NB4 (cell line): ENCODE measurements at regions not wholly inside any gene's neighbourhood (a gene's known extent, or its start where the extent isn't known, plus 50 kb on each side); places are given as distances from the start of the nearest gene placed in this dataset.

Experiments used
- DNase-seq: peaks from one replicate; pipeline ENCODE4 v3.0.0; 2010; ENCODE audit warnings: low read depth
- H3K4me3 ChIP-seq: one replicate; pipeline ENCODE4 v1.5.1; 2011; ENCODE audit warnings: mild to moderate bottlenecking, low read depth, low read length, moderate library complexity
- MYC ChIP-seq: IDR thresholded peaks from 2 replicates; pipeline ENCODE4 v1.6.1; 2011; ENCODE audit warnings: low read depth, low read length
- POLR2A ChIP-seq: IDR thresholded peaks from 2 replicates; pipeline ENCODE4 v1.6.1; 2011; ENCODE audit warnings: mild to moderate bottlenecking; ENCODE audit not compliant: insufficient read length; ENCODE audit errors: extremely low read depth
- TF ChIP-seq, protein P1 (sequence below): IDR thresholded peaks from 2 replicates; pipeline ENCODE4 v1.6.1; 2011; ENCODE audit warnings: low read depth, low read length
- TF ChIP-seq, protein P2 (sequence below): IDR thresholded peaks from one replicate; pipeline ENCODE4 v1.5.1; 2012; ENCODE audit warnings: low read depth, low read length

DNA sequence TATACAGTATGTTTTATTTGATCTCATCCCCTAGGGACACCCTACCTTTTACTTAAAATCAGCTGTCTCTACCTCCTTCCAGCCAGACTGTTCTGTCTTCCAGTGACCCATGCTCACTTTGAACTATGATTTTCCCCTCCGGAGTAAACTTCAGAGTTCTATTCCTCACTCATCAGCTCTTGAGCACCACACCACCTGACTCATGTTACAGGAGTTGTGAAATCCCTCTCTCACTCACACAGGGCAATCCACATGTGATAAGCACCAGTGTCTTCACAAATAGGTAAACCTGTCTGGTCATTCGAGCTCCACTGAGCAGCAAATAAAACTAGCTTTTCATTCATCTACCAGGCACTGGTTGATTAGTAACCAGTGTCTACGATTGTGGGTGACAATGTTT is 177.3 kb upstream of the BMP4 start:
- H3K4me3 ChIP-seq, result no peak overlapping the region
- TF ChIP-seq, protein P1, sequence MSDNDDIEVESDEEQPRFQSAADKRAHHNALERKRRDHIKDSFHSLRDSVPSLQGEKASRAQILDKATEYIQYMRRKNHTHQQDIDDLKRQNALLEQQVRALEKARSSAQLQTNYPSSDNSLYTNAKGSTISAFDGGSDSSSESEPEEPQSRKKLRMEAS, result no peak
- TF ChIP-seq MYC, result no peak
- TF ChIP-seq POLR2A, result no peak
- TF ChIP-seq, protein P2, sequence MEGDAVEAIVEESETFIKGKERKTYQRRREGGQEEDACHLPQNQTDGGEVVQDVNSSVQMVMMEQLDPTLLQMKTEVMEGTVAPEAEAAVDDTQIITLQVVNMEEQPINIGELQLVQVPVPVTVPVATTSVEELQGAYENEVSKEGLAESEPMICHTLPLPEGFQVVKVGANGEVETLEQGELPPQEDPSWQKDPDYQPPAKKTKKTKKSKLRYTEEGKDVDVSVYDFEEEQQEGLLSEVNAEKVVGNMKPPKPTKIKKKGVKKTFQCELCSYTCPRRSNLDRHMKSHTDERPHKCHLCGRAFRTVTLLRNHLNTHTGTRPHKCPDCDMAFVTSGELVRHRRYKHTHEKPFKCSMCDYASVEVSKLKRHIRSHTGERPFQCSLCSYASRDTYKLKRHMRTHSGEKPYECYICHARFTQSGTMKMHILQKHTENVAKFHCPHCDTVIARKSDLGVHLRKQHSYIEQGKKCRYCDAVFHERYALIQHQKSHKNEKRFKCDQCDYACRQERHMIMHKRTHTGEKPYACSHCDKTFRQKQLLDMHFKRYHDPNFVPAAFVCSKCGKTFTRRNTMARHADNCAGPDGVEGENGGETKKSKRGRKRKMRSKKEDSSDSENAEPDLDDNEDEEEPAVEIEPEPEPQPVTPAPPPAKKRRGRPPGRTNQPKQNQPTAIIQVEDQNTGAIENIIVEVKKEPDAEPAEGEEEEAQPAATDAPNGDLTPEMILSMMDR, result no peak

DNA sequence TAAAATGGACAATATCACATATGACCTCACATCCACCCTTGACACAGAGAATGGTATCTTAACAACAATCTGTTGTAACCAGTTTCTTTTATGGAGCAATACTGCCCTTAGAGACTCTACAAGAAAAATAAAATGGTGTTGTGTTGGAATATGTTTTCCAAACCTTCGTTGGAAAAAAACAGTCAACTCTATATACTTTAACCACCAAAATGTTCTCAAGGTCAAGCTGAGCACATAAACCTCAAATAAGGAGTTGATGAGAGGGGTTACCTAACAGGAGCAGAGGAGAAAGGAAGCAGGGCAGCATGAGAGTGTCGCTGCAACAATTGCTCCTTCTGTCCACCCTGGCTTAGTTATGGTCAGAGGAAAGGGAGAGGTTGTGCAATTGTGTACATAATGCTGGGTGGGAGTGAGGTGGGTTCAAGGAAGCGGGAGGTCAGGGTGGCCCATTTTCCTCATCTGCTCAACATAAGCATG is 179.2 kb upstream of the BMP4 start:
- no peak for DNase-seq
- TF ChIP-seq, protein P1, result no peak

More for the DNA sequence above, 177.3 kb upstream of the BMP4 start:
- DNase-seq, result peak; percentile 1

DNA sequence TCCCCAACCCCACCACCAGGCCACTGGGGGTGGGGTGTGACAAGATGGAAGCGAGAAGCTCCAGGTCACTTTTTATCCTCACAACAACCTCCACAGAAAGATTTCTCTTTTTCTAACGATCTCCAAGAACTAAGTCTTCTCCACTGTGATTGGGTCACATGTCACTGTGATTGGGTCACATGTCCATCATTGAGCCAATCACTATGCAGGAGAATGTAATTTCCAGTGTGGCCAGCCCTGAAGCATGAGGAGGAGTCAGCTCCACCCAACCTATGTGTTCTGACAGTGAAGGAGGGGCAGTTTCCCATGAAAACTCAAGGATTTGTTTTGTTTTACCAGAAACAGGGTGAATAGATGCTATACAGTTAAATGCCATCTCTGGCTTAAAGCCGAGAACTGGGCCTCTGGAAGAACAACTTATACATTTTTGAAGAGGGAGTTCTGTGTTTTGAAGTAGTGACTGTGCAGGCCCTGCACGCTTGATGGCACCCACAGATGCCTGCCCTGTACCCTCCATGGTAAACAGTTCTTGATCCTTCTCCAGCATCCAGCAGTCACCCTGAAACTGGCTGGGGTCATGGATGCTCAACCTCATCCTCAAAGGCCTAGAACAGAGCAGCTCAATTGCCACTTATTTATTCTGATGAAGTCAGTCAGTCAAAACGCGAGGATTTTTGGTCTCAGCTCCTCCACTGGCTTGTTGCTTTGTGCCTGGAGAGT is 180.4 kb upstream of the BMP4 start:
- no peak for DNase-seq
- H3K4me3 ChIP-seq, result no peak overlapping the region
- no peak for TF ChIP-seq POLR2A
- TF ChIP-seq, protein P1, result no peak
- TF ChIP-seq, protein P2, result no peak
- TF ChIP-seq MYC, result no peak

More for the DNA sequence above, 179.2 kb upstream of the BMP4 start:
- H3K4me3 ChIP-seq, result no peak overlapping the region

DNA sequence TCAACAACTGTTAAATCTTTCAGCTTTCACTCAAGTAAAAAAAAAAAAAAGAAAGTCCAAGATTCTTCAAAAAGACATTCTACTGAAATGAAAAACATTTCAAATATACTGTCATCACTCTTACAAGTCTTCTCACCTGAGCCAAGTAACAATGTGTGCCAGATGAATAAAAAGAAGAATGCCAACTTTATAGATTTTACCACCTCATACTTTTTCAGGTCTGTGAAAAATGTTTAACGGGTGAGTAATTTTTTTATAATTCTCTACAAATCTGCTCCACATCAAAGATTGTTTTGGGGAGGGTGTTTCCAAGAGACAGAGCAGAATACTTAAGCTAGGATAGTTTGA is 181.0 kb upstream of the BMP4 start:
- no peak for TF ChIP-seq POLR2A
- TF ChIP-seq, protein P2, result no peak
- TF ChIP-seq MYC, result no peak
- TF ChIP-seq, protein P1, result no peak
- no peak for DNase-seq
- no peak overlapping the region for H3K4me3 ChIP-seq

DNA sequence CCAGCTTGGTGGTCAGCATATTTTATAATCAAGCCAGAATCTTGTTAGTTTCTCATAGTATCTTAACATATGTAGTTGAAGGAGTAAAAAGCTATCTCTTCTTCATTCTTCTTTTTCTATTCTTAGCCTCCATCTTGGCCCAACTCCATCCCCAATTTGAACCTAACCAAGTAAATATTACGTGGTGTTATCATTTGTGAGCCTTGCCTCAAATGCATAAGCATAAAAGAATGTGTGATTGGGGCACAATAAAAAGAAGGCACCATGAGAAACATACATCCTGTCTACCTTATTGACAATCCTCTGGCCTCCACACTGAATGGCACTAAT is 181.4 kb upstream of the BMP4 start:
- DNase-seq, result no peak
- no peak overlapping the region for H3K4me3 ChIP-seq
- TF ChIP-seq POLR2A (no peak), MYC (no peak)
- TF ChIP-seq, protein P1, result no peak
- TF ChIP-seq, protein P2, result no peak

DNA sequence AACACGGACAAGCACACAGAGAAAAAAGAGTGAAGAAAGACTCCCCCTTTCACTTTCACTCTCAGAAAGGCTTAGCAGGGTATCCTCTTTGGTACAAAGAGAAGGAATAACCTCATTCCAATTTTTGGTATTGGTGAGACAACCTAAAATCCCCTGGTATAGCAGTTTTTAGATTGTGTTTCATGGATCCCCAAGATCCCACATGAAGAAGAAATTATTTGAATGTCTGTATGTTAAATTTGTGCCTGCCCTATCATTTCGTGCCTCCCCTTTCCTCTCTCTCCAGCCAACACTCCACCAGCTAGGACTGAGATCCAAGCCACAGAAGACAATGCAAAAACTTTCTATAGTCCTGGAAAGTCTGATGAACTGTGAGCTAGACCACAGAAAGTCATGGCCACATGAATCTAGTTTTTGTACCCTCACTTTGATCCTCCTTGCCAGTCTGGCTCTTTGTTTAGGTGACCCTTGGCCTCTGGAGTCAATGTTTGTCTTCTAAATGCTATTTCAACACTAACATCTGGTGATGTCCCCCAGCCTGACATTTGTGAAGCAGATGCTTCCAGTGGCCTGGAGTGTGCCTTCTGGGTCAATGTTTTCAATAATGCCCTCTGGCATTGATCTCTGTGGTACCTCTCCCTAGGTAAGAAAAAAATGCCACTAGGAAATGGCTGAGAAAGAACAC is 181.9 kb upstream of the BMP4 start:
- H3K4me3 ChIP-seq, result no peak overlapping the region
- no peak for DNase-seq
- TF ChIP-seq, protein P2, result no peak
- TF ChIP-seq, protein P1, result no peak
- no peak for TF ChIP-seq MYC
- TF ChIP-seq POLR2A, result no peak
